Activated CD4-positive, alpha-beta memory T cell treated with anti-CD3 and anti-CD28 coated beads, Interleukin-2, amount 10 ng/mL, durations not matched to agents 7 days and 5 days (primary cell): ENCODE measurements at regions not wholly inside any gene's neighbourhood (a gene's known extent, or its start where the extent isn't known, plus 50 kb on each side); places are given as distances from the start of the nearest gene placed in this dataset.

Experiments
- CTCF ChIA-PET: fragments of 350-600 bp; sonication (Branson Sonifier 250); formaldehyde crosslinking; loops from one replicate; lab custom pipeline; 2021; ENCODE audit warnings: antibody characterized with exemption, inconsistent platforms; lab: Charles Lee
- POLR2A ChIA-PET: fragments of 350-600 bp; sonication (Branson Sonifier 250); formaldehyde crosslinking; loops from one replicate; lab custom pipeline; 2021; ENCODE audit warnings: antibody characterized with exemption; lab: Charles Lee
- DNase-seq: peaks from one replicate; pipeline ENCODE4 v3.0.0-alpha.2; 2020
- H3K27ac Mint-ChIP-seq: one replicate; pipeline ENCODE4 v1.8.0; 2021; ENCODE audit warnings: mild to moderate bottlenecking, mixed read lengths
- H3K27me3 Mint-ChIP-seq: one replicate; pipeline ENCODE4 v1.8.0; 2021; ENCODE audit warnings: mixed read lengths
- H3K36me3 Mint-ChIP-seq: one replicate; pipeline ENCODE4 v1.8.0; 2021; ENCODE audit warnings: low read depth, mixed read lengths
- H3K4me1 Mint-ChIP-seq: one replicate; pipeline ENCODE4 v1.8.0; 2021; ENCODE audit warnings: mixed read lengths
- H3K4me3 Mint-ChIP-seq: one replicate; pipeline ENCODE4 v1.8.0; 2021; ENCODE audit warnings: mild to moderate bottlenecking, mixed read lengths
- H3K9me3 Mint-ChIP-seq: one replicate; pipeline ENCODE4 v1.8.0; 2021; ENCODE audit warnings: mixed read lengths

DNA sequence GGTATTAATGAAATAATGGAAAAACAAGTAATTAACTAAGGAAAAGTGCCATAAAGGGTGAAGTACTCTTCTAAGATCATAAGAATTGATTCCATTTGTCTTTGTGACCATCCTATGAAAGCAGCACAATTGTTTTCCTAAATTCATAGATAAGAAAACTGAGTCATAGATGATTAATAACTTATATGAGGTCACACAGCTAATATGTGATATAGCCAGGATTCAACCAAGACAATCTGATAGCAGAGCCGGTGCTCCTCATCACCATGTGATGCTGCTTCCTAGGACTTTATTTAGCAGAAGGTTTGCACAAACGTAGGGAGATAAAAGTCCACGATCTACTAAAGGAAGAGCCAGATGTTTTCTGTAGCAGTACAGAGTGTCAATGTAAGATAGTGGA lies 181.5 kb upstream of the SYT1 start:
- ChIA-PET CTCF (no interaction called here), POLR2A (no interaction called here)
- Mint-ChIP-seq H3K4me1 (no peaks in the 10 kb centered on the region), H3K36me3 (no peaks in the 10 kb centered on the region), H3K9me3 (peaks cover 5% of the 10 kb centered on the region), H3K27me3 (no peaks in the 10 kb centered on the region), H3K4me3 (no peak overlapping the region), H3K27ac (no peak overlapping the region)
- DNase-seq, result no peak

- Mint-ChIP-seq H3K27me3 (no peaks in the 10 kb centered on the region), H3K36me3 (no peaks in the 10 kb centered on the region), H3K9me3 (peaks cover 9% of the 10 kb centered on the region), H3K4me3 (no peak overlapping the region), H3K4me1 (no peaks in the 10 kb centered on the region), H3K27ac (no peak overlapping the region)
- ChIA-PET POLR2A (no interaction called here), CTCF (no interaction called here)
- no peak for DNase-seq
Observed at GRCh38 chr12:78683626-78684025, 180.9 kb upstream of the SYT1 start.

DNA sequence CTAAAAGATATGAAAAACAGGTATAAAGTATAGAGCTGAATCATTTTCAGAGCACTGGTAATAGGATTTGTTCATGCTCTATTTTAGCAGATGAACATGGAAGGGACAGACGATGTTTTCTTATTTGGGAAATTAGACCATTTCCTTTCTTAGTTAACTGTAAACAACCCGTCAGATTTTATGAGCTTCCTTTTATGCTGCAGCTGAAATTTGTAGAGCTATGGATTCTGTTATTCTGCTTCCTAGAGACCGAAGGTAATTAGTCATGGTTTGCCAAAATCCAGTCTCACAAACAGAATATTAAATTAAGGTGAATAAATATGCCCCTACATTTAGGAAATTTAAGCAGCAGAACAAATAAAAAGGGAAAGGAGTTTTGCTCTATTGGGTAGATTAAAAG lies 180.2 kb upstream of the SYT1 start:
- no peak overlapping the region for H3K4me3 Mint-ChIP-seq
- H3K27me3 Mint-ChIP-seq, result no peaks in the 10 kb centered on the region
- H3K9me3 Mint-ChIP-seq, result peaks cover 9% of the 10 kb centered on the region
- H3K36me3 Mint-ChIP-seq, result no peaks in the 10 kb centered on the region
- no peaks in the 10 kb centered on the region for H3K4me1 Mint-ChIP-seq
- H3K27ac Mint-ChIP-seq, result no peak overlapping the region
- DNase-seq, result no peak
- ChIA-PET CTCF (no interaction called here), POLR2A (no interaction called here)

- H3K4me1 Mint-ChIP-seq, result no peaks in the 10 kb centered on the region
- H3K9me3 Mint-ChIP-seq, result peaks cover 5% of the 10 kb centered on the region
- H3K36me3 Mint-ChIP-seq, result no peaks in the 10 kb centered on the region
- no peak for DNase-seq
- ChIA-PET CTCF (no interaction called here), POLR2A (no interaction called here)
- H3K27me3 Mint-ChIP-seq, result no peaks in the 10 kb centered on the region
- H3K4me3 Mint-ChIP-seq, result no peak overlapping the region
- no peak overlapping the region for H3K27ac Mint-ChIP-seq
Observed at GRCh38 chr12:78695749-78696148, 168.8 kb upstream of the SYT1 start.

DNA sequence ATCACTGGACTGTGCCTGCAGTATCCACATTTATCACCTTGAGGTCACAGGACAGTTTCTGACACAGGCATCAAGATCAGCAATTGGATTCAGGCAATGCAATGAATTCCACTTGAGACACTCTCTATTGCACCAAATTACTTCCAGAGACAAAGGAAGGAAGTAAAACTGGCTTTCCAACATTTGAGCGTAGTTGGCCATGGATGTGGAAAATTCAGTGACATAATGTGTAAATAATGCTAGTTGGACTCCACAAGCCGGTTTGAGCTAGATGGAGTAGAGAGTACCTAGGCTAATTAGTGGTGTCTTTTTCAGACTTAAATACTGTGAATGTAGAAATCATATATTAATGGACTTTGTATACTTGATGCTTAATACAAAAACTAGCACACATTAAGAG lies 168.3 kb upstream of the SYT1 start:
- POLR2A ChIA-PET, result no interaction called here
- no peak for DNase-seq
- no peaks in the 10 kb centered on the region for H3K36me3 Mint-ChIP-seq
- peaks cover 5% of the 10 kb centered on the region for H3K9me3 Mint-ChIP-seq
- no peak overlapping the region for H3K4me3 Mint-ChIP-seq
- no peaks in the 10 kb centered on the region for H3K4me1 Mint-ChIP-seq
- CTCF ChIA-PET, result no interaction called here
- H3K27me3 Mint-ChIP-seq, result no peaks in the 10 kb centered on the region
- H3K27ac Mint-ChIP-seq, result no peak overlapping the region

DNA sequence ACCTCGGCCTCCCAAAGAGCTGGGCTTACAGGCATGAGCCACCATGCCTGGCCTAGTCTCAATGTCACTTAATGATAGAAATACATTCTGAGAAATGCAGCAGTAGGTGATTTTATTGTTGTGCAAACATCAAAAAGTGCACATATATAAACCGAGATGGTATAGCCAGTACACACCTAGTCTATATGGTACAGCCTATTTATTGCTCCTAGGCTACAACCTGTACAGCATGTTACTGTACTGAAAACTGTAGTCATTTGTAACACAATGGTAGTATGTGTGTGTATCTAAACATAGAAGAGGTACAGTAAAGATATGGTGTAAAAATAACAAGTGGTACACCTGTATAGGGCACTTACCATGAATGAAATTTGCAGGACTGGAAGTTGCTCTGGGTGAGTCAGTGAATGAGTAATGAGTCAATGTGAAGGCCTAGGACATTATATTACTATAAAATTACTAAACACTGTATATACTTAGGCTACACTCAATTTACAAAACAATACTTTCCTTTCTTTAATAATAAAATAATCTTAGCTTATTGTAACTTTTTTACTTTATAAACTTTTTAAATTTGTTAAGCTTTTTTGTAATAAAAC lies 166.7 kb upstream of the SYT1 start:
- CTCF ChIA-PET, result no interaction called here
- Mint-ChIP-seq H3K36me3 (no peaks in the 10 kb centered on the region), H3K27me3 (no peaks in the 10 kb centered on the region)

DNA sequence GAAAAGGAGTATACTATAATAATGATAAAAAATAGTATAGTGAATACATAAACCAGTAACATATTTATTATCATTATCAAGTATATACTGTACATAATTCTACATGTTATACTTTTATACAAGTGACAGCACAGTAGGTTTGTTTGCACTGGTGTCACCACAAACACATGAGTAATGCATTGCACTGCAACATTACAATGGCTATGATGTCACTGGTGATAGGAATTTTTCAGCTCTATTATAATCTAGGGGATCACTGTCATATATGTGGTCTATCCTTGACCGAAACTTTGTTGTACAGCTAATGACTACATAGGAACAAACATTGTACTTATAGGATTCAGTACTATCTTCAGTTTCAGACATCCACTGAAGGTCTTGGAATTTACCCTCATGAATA lies 165.8 kb upstream of the SYT1 start:
- no peak overlapping the region for H3K4me3 Mint-ChIP-seq
- H3K27me3 Mint-ChIP-seq, result no peaks in the 10 kb centered on the region
- no peak overlapping the region for H3K27ac Mint-ChIP-seq
- H3K36me3 Mint-ChIP-seq, result no peaks in the 10 kb centered on the region
- DNase-seq, result no peak
- peaks cover 7% of the 10 kb centered on the region for H3K9me3 Mint-ChIP-seq
- CTCF ChIA-PET, result no interaction called here
- H3K4me1 Mint-ChIP-seq, result no peaks in the 10 kb centered on the region
- POLR2A ChIA-PET, result no interaction called here

More for the DNA sequence above, 166.7 kb upstream of the SYT1 start:
- H3K9me3 Mint-ChIP-seq, result peaks cover 7% of the 10 kb centered on the region
- H3K4me1 Mint-ChIP-seq, result no peaks in the 10 kb centered on the region
- H3K4me3 Mint-ChIP-seq, result no peak overlapping the region
- no peak for DNase-seq
- POLR2A ChIA-PET, result no interaction called here
- no peak overlapping the region for H3K27ac Mint-ChIP-seq

- Mint-ChIP-seq H3K36me3 (no peaks in the 10 kb centered on the region), H3K4me1 (no peaks in the 10 kb centered on the region), H3K27me3 (no peaks in the 10 kb centered on the region), H3K4me3 (no peak overlapping the region), H3K9me3 (peaks cover 7% of the 10 kb centered on the region), H3K27ac (no peak overlapping the region)
- POLR2A ChIA-PET, result no interaction called here
- DNase-seq, result no peak
- CTCF ChIA-PET, result no interaction called here
Observed at GRCh38 chr12:78700565-78700964, 164.0 kb upstream of the SYT1 start.

- Mint-ChIP-seq H3K36me3 (no peaks in the 10 kb centered on the region), H3K27ac (no peak overlapping the region)
- POLR2A ChIA-PET, result no interaction called here
Observed at GRCh38 chr12:78703820-78704525, 160.6 kb upstream of the SYT1 start.

GRCh38 chr12:78711954-78712353 lies 152.6 kb upstream of the SYT1 start:
- H3K27ac Mint-ChIP-seq, result no peak overlapping the region
- peaks cover 5% of the 10 kb centered on the region for H3K9me3 Mint-ChIP-seq
- ChIA-PET POLR2A (no interaction called here), CTCF (no interaction called here)
- H3K4me1 Mint-ChIP-seq, result no peaks in the 10 kb centered on the region
- no peak overlapping the region for H3K4me3 Mint-ChIP-seq
- no peaks in the 10 kb centered on the region for H3K36me3 Mint-ChIP-seq
- DNase-seq, result no peak
- H3K27me3 Mint-ChIP-seq, result no peaks in the 10 kb centered on the region

More at GRCh38 chr12:78703820-78704525, 160.6 kb upstream of the SYT1 start:
- peaks cover 8% of the 10 kb centered on the region for H3K9me3 Mint-ChIP-seq
- no peaks in the 10 kb centered on the region for H3K4me1 Mint-ChIP-seq
- no peaks in the 10 kb centered on the region for H3K27me3 Mint-ChIP-seq
- CTCF ChIA-PET, result no interaction called here
- no peak overlapping the region for H3K4me3 Mint-ChIP-seq
- DNase-seq, result no peak

DNA sequence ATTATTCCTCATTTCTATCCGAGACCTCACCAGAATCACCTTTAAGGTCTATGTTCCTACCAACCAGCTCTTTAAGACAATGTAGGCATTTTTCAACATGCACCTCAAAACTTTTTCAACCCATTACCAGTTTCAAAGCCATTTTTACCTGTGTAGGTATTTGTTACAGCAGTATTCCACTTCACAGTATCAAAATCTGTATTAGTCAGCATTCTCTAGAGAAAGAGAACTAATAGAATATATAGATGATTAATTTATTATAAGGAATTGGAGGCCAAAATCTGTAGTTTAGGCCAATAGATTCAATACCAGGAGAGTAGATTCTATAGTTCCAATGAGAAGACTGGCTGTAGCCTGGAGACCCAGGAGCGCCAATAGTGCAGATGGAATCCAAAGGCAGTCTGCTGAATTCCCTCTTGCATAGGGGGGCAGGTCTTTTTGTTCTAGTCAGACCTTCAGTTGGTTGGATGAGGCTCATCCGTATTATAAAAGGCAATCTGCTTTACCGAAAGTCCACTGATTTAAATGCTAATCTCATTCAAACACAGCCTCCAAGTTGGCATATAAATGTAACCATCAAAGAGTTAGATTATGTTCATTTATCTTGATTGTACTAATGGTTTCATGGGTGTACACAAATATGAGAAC lies 151.6 kb upstream of the SYT1 start:
- Mint-ChIP-seq H3K4me3 (no peak overlapping the region), H3K36me3 (no peaks in the 10 kb centered on the region), H3K27me3 (no peaks in the 10 kb centered on the region), H3K27ac (no peak overlapping the region), H3K4me1 (no peaks in the 10 kb centered on the region), H3K9me3 (peaks cover 5% of the 10 kb centered on the region)
- no peak for DNase-seq
- ChIA-PET CTCF (no interaction called here), POLR2A (no interaction called here)

DNA sequence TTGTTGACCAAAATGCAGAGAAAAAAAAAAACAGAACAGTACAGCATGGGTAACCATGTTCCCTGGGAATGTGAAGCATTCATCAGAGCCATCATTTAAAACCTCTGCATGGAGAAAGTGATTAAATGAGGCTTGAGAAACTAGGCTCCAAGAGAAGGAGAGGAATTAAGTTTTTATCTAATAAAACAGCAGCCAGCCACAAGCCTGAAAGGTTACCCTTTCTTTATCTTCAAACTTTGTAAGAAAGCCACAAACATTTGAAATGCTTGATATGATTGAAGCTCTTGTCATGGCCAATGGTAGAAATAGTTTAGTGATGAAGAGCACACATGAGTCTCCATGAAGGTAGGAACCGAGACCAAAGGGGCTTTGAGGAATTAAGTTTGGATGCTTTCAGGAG lies 144.9 kb upstream of the SYT1 start:
- ChIA-PET POLR2A (no interaction called here), CTCF (no interaction called here)
- Mint-ChIP-seq H3K4me3 (no peak overlapping the region), H3K27ac (no peak overlapping the region), H3K4me1 (no peaks in the 10 kb centered on the region), H3K9me3 (peaks cover 8% of the 10 kb centered on the region), H3K27me3 (no peaks in the 10 kb centered on the region), H3K36me3 (no peaks in the 10 kb centered on the region)
- no peak for DNase-seq

DNA sequence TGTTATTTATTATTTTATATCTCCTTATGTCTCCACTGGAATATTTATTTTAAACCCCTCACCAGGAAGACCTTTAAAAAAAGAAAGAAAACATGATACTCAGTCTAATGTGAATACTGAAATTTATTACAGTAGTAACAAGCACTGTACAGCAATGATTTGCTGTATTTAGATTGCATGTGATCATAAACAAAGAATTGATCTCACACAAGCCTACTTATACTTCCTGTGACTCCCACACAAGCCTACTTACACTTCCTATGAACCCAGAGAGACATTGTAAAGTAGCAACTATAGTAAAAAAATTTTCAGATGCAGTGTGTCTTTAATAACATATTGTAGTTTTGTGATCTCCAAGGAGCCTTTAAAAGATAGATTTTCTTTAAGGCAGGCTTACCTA lies 142.7 kb upstream of the SYT1 start:
- Mint-ChIP-seq H3K9me3 (peaks cover 7% of the 10 kb centered on the region), H3K4me3 (no peak overlapping the region), H3K27me3 (no peaks in the 10 kb centered on the region), H3K36me3 (no peaks in the 10 kb centered on the region), H3K4me1 (no peaks in the 10 kb centered on the region), H3K27ac (no peak overlapping the region)
- POLR2A ChIA-PET, result no interaction called here
- CTCF ChIA-PET, result no interaction called here
- no peak for DNase-seq

GRCh38 chr12:78725033-78725432 lies 139.5 kb upstream of the SYT1 start:
- Mint-ChIP-seq H3K27me3 (no peaks in the 10 kb centered on the region), H3K4me1 (no peaks in the 10 kb centered on the region), H3K9me3 (peaks cover 2% of the 10 kb centered on the region), H3K36me3 (no peaks in the 10 kb centered on the region), H3K4me3 (no peak overlapping the region), H3K27ac (no peak overlapping the region)
- DNase-seq, result no peak
- CTCF ChIA-PET, result no interaction called here
- POLR2A ChIA-PET, result no interaction called here
